Rectal smooth muscle tissue (tissue), 1 donor: ENCODE measurements at regions not wholly inside any gene's neighbourhood (a gene's known extent, or its start where the extent isn't known, plus 50 kb on each side); places are given as distances from the start of the nearest gene placed in this dataset.

Source experiments
- H3K27ac ChIP-seq: one replicate; pipeline ENCODE4 v1.7.0; 2013; ENCODE audit warnings: low read depth, low read length, inconsistent platforms
- H3K27me3 ChIP-seq: one replicate; pipeline ENCODE4 v1.7.0; 2013; ENCODE audit warnings: low read length; ENCODE audit not compliant: control insufficient read depth, insufficient read depth
- H3K36me3 ChIP-seq: one replicate; pipeline ENCODE4 v1.7.0; 2013; ENCODE audit warnings: low read length; ENCODE audit not compliant: control insufficient read depth, insufficient read depth
- H3K4me1 ChIP-seq: one replicate; pipeline ENCODE4 v1.7.0; 2013; ENCODE audit warnings: low read length; ENCODE audit not compliant: control insufficient read depth, insufficient read depth
- H3K4me3 ChIP-seq: one replicate; pipeline ENCODE4 v1.7.0; 2013; ENCODE audit warnings: low read length
- H3K9ac ChIP-seq: one replicate; pipeline ENCODE4 v1.7.0; 2013; ENCODE audit warnings: low read length

GRCh38 chr1:172815740-172816139, 156.8 kb downstream of the FASLG start:
- Histone ChIP-seq H3K4me1 (no peaks in the 10 kb centered on the region), H3K27me3 (no peaks in the 10 kb centered on the region), H3K9ac (no peak overlapping the region), H3K36me3 (no peaks in the 10 kb centered on the region), H3K4me3 (no peak overlapping the region), H3K27ac (no peak overlapping the region)

- Histone ChIP-seq H3K36me3 (no peaks in the 10 kb centered on the region), H3K4me3 (no peak overlapping the region), H3K27ac (no peak overlapping the region), H3K9ac (no peak overlapping the region), H3K4me1 (no peaks in the 10 kb centered on the region), H3K27me3 (no peaks in the 10 kb centered on the region)
Measured at GRCh38 chr1:172818841-172819527, 160.1 kb downstream of the FASLG start.

- H3K36me3 ChIP-seq = no peaks in the 10 kb centered on the region
- H3K4me3 ChIP-seq = no peak overlapping the region
- H3K27me3 ChIP-seq = no peaks in the 10 kb centered on the region
- H3K4me1 ChIP-seq = no peaks in the 10 kb centered on the region
- H3K9ac ChIP-seq = no peak overlapping the region
- no peak overlapping the region for H3K27ac ChIP-seq
Measured at GRCh38 chr1:172820475-172821158, 161.7 kb downstream of the FASLG start.

DNA sequence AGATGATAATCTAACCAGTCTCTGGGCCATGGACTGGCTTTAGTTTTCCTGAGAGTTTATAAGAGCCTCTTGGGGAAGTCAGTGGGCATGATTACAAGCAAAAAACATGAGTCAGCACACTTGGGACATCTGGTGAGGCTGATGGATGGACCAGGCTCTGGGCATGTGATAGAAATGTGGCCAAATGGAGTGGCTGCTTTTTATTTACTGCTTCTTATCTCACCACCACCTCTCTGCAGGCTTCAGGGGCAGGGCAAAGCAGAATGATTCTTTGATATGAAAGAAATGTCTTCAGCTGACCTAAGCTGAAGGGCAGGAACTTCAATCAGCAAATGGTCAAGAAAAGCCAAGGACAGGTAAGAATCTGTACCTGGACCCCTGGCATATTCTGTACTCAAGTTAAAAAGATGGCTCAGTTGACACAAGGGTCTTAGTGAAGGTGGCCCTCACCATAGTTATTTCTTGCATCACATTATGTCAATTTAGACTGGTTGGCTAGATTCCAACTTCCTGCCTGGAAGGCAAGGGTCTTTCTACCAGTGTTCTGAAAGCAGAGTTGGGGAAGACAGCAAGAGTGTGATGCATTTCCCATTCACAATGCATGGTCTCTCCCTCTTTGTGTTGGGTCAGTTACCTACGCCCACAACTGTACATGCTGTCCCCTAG, 162.8 kb downstream of the FASLG start:
- Histone ChIP-seq H3K4me1 (no peaks in the 10 kb centered on the region), H3K9ac (no peak overlapping the region), H3K27ac (no peak overlapping the region)

DNA sequence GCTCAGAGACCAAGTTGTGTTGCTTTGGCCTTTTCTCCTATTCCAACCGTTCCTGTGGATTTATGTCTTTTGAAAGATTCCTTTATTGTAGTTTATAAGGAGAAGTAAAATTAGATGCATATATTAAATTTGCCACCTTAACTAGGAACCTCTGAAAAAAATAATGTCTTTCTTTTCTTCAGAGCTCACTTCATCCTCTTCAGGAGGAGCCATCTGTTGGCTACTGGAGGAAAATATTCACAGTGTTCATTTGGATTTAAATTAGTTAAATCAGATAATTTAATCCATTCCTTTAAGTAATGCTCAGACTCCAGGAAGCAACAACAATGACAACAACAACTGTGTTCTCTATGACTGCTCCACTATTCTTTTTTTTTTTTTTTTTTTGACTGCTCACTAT, 164.0 kb downstream of the FASLG start:
- no peaks in the 10 kb centered on the region for H3K27me3 ChIP-seq
- peaks cover 2% of the 10 kb centered on the region for H3K4me1 ChIP-seq
- no peak overlapping the region for H3K27ac ChIP-seq

More for the DNA sequence above, 162.8 kb downstream of the FASLG start:
- Histone ChIP-seq H3K27me3 (no peaks in the 10 kb centered on the region), H3K36me3 (no peaks in the 10 kb centered on the region), H3K4me3 (no peak overlapping the region)

GRCh38 chr1:172823534-172823933, 164.6 kb downstream of the FASLG start:
- Histone ChIP-seq H3K4me1 (peaks cover 2% of the 10 kb centered on the region), H3K27me3 (no peaks in the 10 kb centered on the region), H3K27ac (no peak overlapping the region), H3K9ac (no peak overlapping the region), H3K36me3 (no peaks in the 10 kb centered on the region), H3K4me3 (no peak overlapping the region)

More for the DNA sequence above, 164.0 kb downstream of the FASLG start:
- Histone ChIP-seq H3K4me3 (no peak overlapping the region), H3K9ac (no peak overlapping the region), H3K36me3 (no peaks in the 10 kb centered on the region)

DNA sequence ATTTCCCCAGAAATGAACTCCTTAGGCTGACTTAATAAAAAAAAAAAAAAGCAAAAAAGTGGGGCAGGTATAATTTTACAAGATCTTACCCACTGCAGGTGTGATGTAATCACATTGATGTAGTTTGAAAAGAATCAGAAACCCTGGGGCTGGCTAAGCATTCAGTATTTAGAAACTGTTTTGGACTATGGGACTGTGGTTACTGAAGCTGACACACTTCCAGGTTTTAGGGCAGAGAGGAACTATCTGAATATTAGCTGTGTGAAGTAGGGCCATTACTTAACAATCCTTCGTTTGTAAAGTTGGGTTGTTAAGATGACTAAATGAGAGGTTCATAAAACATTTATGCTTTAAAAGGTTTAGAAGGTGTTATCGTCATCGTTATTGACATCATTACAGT, 165.3 kb downstream of the FASLG start:
- H3K9ac ChIP-seq = no peak overlapping the region
- H3K27ac ChIP-seq = no peak overlapping the region
- H3K4me1 ChIP-seq = peaks cover 2% of the 10 kb centered on the region
- no peak overlapping the region for H3K4me3 ChIP-seq
- H3K27me3 ChIP-seq = no peaks in the 10 kb centered on the region
- H3K36me3 ChIP-seq = no peaks in the 10 kb centered on the region

DNA sequence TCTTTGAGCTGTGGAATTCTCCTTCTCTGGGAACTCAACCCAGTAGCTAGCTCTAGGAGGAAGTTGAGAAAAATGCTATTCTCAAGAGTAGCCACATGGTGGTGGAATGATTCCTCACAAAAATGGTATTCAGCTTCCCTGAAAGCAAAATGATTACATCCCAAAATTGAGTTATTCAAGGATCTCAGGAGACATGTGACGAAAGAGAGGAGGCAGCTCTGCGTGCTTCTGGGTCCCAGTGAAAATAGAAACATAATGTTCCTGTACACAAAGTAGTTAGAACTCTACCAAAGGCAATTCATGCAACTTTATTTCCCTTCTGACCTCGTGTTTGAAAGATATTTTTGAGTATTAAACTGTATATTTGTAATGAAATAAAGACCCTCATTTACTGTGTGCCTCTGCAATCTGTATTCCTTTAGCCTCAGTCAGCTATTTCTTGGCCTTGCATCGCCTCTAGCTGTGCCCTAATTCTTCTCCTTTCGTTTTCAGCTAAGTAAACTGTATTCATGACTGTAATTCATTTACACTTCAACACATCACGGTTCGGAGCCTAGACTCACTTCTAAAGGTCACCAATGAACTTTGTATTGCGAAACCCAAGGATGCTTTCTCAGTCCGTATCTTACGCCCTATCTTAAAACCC, 167.3 kb downstream of the FASLG start:
- peak overlapping the region; percentile 30 for H3K27ac ChIP-seq
- H3K36me3 ChIP-seq = no peaks in the 10 kb centered on the region
- H3K4me3 ChIP-seq = peak overlapping the region; percentile 10

GRCh38 chr1:172827301-172827700, 168.4 kb downstream of the FASLG start:
- H3K4me3 ChIP-seq = no peak overlapping the region
- no peak overlapping the region for H3K9ac ChIP-seq
- H3K27ac ChIP-seq = peak overlapping the region; percentile 30
- H3K27me3 ChIP-seq = no peaks in the 10 kb centered on the region
- no peaks in the 10 kb centered on the region for H3K36me3 ChIP-seq
- peaks cover 2% of the 10 kb centered on the region for H3K4me1 ChIP-seq

More for the DNA sequence above, 167.3 kb downstream of the FASLG start:
- Histone ChIP-seq H3K9ac (no peak overlapping the region), H3K4me1 (peaks cover 2% of the 10 kb centered on the region), H3K27me3 (no peaks in the 10 kb centered on the region)

DNA sequence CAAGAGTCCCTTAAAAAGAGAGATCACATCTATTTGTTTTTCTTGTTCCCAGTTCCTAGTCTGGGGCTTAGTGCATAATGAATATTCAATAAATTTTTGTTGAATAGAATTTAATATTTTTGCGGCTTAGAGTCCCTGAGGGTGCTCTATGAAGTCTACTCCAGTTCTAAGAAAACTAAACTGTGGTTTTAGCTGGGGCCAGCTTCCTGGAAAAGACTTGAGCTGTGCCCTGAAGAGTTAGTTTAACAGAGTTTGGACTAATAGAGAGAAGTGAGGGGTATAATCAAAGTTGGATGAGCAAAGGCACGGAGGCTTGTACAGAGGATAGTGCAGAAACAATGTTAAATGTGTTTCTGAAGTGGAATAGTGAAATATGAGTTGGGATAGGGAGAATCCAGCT, 168.9 kb downstream of the FASLG start:
- no peak overlapping the region for H3K9ac ChIP-seq
- no peak overlapping the region for H3K27ac ChIP-seq
- H3K4me3 ChIP-seq = no peak overlapping the region
- no peaks in the 10 kb centered on the region for H3K36me3 ChIP-seq
- H3K4me1 ChIP-seq = peaks cover 2% of the 10 kb centered on the region
- H3K27me3 ChIP-seq = no peaks in the 10 kb centered on the region

GRCh38 chr1:172832006-172832725, 173.3 kb downstream of the FASLG start:
- H3K27me3 ChIP-seq = no peaks in the 10 kb centered on the region
- no peak overlapping the region for H3K27ac ChIP-seq
- H3K36me3 ChIP-seq = no peaks in the 10 kb centered on the region
- H3K4me3 ChIP-seq = no peak overlapping the region
- H3K9ac ChIP-seq = no peak overlapping the region
- peaks cover 2% of the 10 kb centered on the region for H3K4me1 ChIP-seq

- Histone ChIP-seq H3K27ac (no peak overlapping the region), H3K9ac (no peak overlapping the region), H3K27me3 (no peaks in the 10 kb centered on the region), H3K36me3 (no peaks in the 10 kb centered on the region), H3K4me1 (no peaks in the 10 kb centered on the region), H3K4me3 (no peak overlapping the region)
Measured at GRCh38 chr1:172833954-172834353, 175.1 kb downstream of the FASLG start.
